Panc1 (cell line): ENCODE measurements at regions not wholly inside any gene's neighbourhood (a gene's known extent, or its start where the extent isn't known, plus 50 kb on each side); places are given as distances from the start of the nearest gene placed in this dataset.

ENCODE experiments used
- ATAC-seq: fragments of 200-7000 bp; cut with Tn5 transposase; 2 replicates; pipeline ENCODE4 v1.9.1; 2020; ENCODE audit warnings: mild to moderate bottlenecking, moderate library complexity
- BruUV-seq: library from RNA; stranded (reverse); fragments of 400-500 nt; replicated peaks from 2 replicates; lab custom pipeline; 2021; lab: Mats Ljungman, UMichigan
- CTCF ChIA-PET: fragments of 300-600 bp; sonication (Branson Sonifier 250); formaldehyde crosslinking; loops from one replicate; lab custom pipeline; 2022; ENCODE audit warnings: antibody characterized with exemption; lab: Charles Lee
- POLR2A ChIA-PET: fragments of 300-600 bp; sonication (Branson Sonifier 250); formaldehyde crosslinking; loops from one replicate; lab custom pipeline; 2022; ENCODE audit warnings: antibody characterized with exemption; lab: Charles Lee
- DNase-seq: peaks from one replicate; pipeline ENCODE4 v3.0.0-alpha.2; 2010; ENCODE audit warnings: low read depth, low spot score
- H3K27ac ChIP-seq: 2 replicates; pipeline ENCODE4 v1.5.1; 2011; ENCODE audit warnings: mild to moderate bottlenecking, low read length, inconsistent platforms
- H3K27me3 ChIP-seq: fragments of 200-500 bp; sonication (Bioruptor generic); 2 replicates; pipeline ENCODE4 v1.6.0; 2014; ENCODE audit warnings: low read length, inconsistent platforms; ENCODE audit not compliant: control insufficient read depth, insufficient read depth
- H3K36me3 ChIP-seq: fragments of 200-500 bp; sonication (Bioruptor generic); 2 replicates; pipeline ENCODE4 v1.5.1; 2014; ENCODE audit warnings: inconsistent platforms, mild to moderate bottlenecking, low read length, moderate library complexity; ENCODE audit not compliant: control insufficient read depth, insufficient read depth
- H3K4me1 ChIP-seq: 2 replicates; pipeline ENCODE4 v1.5.1; 2011; ENCODE audit warnings: inconsistent platforms, mild to moderate bottlenecking, low read length, moderate library complexity; ENCODE audit not compliant: control insufficient read depth, insufficient read depth
- H3K4me3 ChIP-seq, 2 experiments: 2 replicates each; pipeline ENCODE4 v1.5.1; 2011 to 2012; ENCODE audit warnings: low read depth in 2 of 2, low read length in 2 of 2, mild to moderate bottlenecking in 2 of 2, inconsistent platforms in 1 of 2, moderate library complexity in 1 of 2
- H3K9me3 ChIP-seq: fragments of 200-500 bp; sonication (Bioruptor generic); 2 replicates; pipeline ENCODE4 v1.5.1; 2014; ENCODE audit warnings: low read depth, mild to moderate bottlenecking, inconsistent platforms, low read length, moderate library complexity; ENCODE audit not compliant: control insufficient read depth, insufficient read depth
- CTCF ChIP-seq: fragments of 450-650 bp; IDR thresholded peaks from 2 replicates; pipeline ENCODE4 v1.5.1; 2017; ENCODE audit warnings: mild to moderate bottlenecking
- POLR2AphosphoS5 ChIP-seq: IDR thresholded peaks from 2 replicates; pipeline ENCODE4 v1.6.1; 2012; ENCODE audit warnings: mild to moderate bottlenecking, low read depth, low read length, moderate library complexity
- REST ChIP-seq, 2 experiments: IDR thresholded peaks; 2 replicates each; pipeline ENCODE4 v1.6.1; 2011 to 2012; ENCODE audit warnings: low read depth in 2 of 2, control low read depth in 1 of 2, low read length in 1 of 2, mild to moderate bottlenecking in 1 of 2, moderate library complexity in 1 of 2; ENCODE audit not compliant: insufficient read depth in 1 of 2
- SIN3A ChIP-seq: IDR thresholded peaks from 2 replicates; pipeline ENCODE4 v1.6.1; 2012; ENCODE audit warnings: low read depth, mild to moderate bottlenecking, low read length, moderate library complexity, borderline replicate concordance; ENCODE audit not compliant: insufficient read depth
- TCF7L2 ChIP-seq: IDR thresholded peaks from 2 replicates; pipeline ENCODE4 v1.6.1; 2011; ENCODE audit warnings: mild to moderate bottlenecking, low read depth, low read length, inconsistent platforms
- in situ Hi-C: cut with HindIII; loops from 2 replicates; pipeline ENCODE4 v1.10.0; 2016; ENCODE audit warnings: low sequenced_read_pairs, low pct_unique_long_range_greater_than_20kb
- intact Hi-C: fragments of 100-400 bp; cut with micrococcal nuclease; formaldehyde crosslinking; loops from one replicate; pipeline ENCODE4 v1.10.0; 2022; ENCODE audit not compliant: unreplicated experiment

- ChIA-PET CTCF (no interaction called here), POLR2A (no interaction called here)
- H3K4me3 ChIP-seq = no peak overlapping the region
- in situ Hi-C loops = no loop called here
- DNase-seq (no peak), ATAC-seq (no peak)
- no peaks in the 10 kb centered on the region for H3K36me3 ChIP-seq
- BruUV-seq = no TSS peak
- H3K4me1 ChIP-seq = no peaks in the 10 kb centered on the region
- intact Hi-C loops = no loop called here
- no peaks in the 10 kb centered on the region for H3K9me3 ChIP-seq
- H3K27ac ChIP-seq = no peak overlapping the region
- TF ChIP-seq SIN3A = no peak
- no peak for TF ChIP-seq POLR2AphosphoS5
- TF ChIP-seq CTCF = no peak
- no peak for TF ChIP-seq TCF7L2
- TF ChIP-seq REST (IDR thresholded peaks at IDR 0.05; ENCODE audit: insufficient read depth in 1 of 2, low read depth in 2 of 2, low read length in 1 of 2) = no peak
- H3K27me3 ChIP-seq = peaks cover 4% of the 10 kb centered on the region; the same call in 1 of the 2 replicates
Observed at GRCh38 chr3:23103764-23104163, 99.4 kb upstream of the UBE2E2 start.

- Histone ChIP-seq H3K27ac (no peak overlapping the region), H3K9me3 (no peaks in the 10 kb centered on the region), H3K27me3 (peaks cover 4% of the 10 kb centered on the region; the same call in 1 of the 2 replicates), H3K4me1 (no peaks in the 10 kb centered on the region), H3K36me3 (no peaks in the 10 kb centered on the region), H3K4me3 (no peak overlapping the region)
- no TSS peak for BruUV-seq
- in situ Hi-C loops = no loop called here
- ChIA-PET POLR2A (interaction anchor here (0.6 kb wide), 1 partner anchor 367 kb away, joined by 3 read pairs; no protein-coding TSS in a partner anchor), CTCF (no interaction called here)
- TF ChIP-seq SIN3A (no peak), REST (IDR thresholded peaks at IDR 0.05; ENCODE audit: insufficient read depth in 1 of 2, low read depth in 2 of 2, low read length in 1 of 2) (no peak), POLR2AphosphoS5 (no peak), CTCF (no peak), TCF7L2 (no peak)
- intact Hi-C loops = no loop called here
- no peak for DNase-seq
- ATAC-seq = no peak
Observed at GRCh38 chr3:23105048-23105447, 98.1 kb upstream of the UBE2E2 start.
